GM18870 (cell line): ENCODE measurements at regions not wholly inside any gene's neighbourhood (a gene's known extent, or its start where the extent isn't known, plus 50 kb on each side); places are given as distances from the start of the nearest gene placed in this dataset.

Source experiments
- ATAC-seq: cut with Tn5 transposase; IDR thresholded peaks from one replicate; pipeline ENCODE4 v1.9.1; 2021; ENCODE audit warnings: moderate library complexity; ENCODE audit not compliant: unreplicated experiment

DNA sequence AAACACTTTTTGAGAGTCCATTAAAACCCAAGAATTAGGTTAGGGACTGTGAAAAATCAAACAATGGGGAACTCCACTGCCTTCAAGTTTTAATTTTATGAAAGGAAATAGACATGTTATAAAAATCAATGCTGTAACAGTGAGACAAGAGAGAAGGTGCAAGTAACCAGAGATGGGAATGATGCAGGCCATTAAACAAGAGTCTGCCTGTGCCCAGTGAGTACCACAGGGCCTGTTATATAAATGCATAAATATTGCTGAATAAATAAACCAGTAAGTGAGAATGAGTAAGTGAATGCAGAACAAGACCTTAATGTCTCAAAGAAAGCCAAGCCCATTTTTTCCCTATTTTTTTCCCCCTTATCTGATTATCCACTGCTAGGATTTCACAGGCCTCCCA, 53.3 kb upstream of the BMP2K start:
- no peak for ATAC-seq
